GM18511 (cell line): ENCODE measurements at regions not wholly inside any gene's neighbourhood (a gene's known extent, or its start where the extent isn't known, plus 50 kb on each side); places are given as distances from the start of the nearest gene placed in this dataset.

ENCODE experiments used
- ATAC-seq: cut with Tn5 transposase; IDR thresholded peaks from one replicate; pipeline ENCODE4 v1.9.1; 2021; ENCODE audit warnings: mild to moderate bottlenecking, moderate library complexity; ENCODE audit not compliant: unreplicated experiment

DNA sequence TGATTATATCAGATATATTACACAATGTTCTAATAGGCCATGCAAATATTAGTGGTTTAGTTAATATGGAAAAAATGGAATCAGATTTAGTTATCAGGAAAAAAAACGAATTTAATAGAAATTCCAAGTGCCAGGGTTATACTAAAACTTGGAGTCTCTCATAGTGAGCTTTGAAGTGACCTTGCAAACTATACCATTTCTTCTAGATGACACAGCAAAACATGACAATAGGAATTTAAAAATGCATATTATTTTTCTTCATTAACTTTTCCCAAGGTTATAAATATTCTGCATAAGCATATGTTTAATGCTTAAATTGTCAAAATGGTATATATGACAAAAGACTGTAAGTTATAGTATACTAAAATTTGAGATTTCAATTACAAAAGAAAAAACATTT, 250.1 kb upstream of the DCN start:
- ATAC-seq, result no peak

DNA sequence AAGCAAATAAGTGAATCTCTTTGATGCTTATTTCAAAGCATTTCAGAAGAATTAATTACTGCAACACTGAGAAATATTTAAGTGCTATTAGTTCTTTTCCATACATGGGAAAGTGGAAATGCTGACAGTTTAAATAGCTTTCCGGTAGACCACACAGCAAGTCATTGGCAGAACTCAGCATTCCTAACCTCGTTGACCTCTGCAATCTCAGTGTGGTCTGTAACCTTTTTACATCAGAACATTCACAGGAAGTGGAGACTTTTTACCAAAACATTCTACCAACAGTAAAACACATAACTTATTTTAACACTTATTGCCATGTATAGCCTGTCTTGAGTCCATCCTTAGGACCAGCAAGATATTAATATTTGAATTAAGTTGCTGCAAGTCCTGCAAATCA, 249.5 kb upstream of the DCN start:
- ATAC-seq, result no peak

DNA sequence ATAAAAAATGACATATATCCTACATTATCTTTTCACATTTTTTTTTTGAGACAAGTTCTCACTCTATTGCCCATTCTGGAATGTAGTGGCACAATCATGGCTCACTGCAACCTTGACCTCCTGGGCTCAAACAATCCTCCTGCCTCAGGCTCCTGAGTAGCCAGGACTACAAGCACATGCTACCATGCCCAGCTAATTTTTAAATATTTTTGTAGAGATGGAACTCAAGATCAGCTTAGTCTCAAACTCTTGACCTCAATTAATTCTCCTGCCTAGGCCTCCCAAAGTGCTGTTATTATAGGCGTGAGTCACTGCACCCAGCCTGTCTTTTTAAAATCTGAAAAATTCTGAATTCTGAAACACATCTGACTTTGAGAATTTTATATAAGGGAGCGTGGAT, 241.9 kb upstream of the DCN start:
- no peak for ATAC-seq

DNA sequence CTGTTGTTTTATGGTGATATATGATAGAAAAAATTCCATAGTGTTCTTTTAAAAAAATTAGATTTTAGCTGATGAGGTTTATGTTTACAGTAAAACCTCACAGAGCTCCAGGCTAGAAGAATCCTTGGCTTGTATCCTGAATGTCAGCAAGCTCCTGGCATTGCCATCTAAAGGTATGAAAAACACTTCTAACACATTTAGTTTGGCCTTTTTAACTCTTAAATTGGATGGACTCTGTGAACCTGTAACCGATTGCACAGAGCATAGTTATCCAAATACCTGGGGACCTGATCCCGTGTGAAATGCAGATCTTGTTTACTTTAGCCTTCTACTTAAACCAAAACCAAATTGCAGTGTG, 241.1 kb upstream of the DCN start:
- ATAC-seq, result no peak

DNA sequence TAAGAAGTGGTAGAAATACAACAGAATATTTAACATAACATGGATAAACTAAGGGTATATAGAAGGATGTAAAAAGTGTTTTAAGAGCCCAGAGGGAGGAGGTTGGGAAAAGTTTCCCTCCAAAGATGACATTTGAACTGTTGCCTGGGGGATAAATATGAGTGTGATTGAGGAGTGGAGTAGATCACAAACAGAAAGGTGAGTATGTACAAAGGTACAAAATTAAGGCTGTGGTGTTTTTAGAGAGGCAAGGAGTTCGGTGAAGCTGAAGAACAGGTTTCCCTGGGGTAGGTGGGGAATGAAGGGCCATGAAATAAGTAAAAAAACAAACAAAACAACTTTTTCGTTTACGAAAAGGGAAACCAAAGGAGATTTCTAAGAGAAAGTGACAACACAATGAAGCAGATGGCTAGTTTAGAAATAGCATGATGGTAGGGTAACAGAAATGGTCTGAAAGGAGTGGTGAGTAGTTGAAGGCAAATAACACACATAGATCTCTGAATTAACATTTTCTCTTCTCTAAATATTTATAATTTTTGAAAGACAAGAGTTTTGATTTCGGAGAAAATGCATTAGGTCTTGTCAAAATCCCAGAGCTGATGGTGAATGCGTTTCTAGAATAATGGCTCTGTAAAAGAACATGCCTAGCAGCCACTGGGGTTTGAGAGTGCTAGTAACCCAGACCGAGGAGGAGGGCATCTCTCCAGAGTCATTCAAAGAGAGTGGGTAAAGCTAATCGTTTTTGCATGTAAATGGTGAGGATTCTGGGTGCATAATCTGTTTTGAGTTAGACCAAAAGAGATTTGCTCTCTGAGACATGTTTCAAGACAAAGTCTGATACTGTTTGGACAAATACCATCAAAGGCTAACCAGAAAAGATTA, 240.4 kb upstream of the DCN start:
- no peak for ATAC-seq

DNA sequence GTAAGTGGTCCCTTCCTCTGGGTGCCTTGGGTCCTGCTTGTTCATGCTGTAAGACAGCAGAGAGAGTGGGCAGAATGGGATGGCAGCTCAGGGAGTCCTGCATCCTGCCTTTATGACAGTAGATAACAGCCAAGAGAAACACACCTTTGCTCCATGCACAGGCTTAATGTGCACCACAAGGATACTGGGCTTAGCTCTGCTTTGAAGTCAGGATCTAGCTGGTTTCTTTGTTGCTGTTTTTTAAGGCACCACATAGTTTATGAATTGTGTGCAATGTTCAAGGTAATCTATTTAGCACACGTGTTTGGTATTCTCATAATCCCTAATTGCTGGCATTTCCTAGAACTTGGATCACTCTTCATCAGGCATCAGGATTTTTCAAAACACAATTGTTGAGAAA, 239.5 kb upstream of the DCN start:
- no peak for ATAC-seq

DNA sequence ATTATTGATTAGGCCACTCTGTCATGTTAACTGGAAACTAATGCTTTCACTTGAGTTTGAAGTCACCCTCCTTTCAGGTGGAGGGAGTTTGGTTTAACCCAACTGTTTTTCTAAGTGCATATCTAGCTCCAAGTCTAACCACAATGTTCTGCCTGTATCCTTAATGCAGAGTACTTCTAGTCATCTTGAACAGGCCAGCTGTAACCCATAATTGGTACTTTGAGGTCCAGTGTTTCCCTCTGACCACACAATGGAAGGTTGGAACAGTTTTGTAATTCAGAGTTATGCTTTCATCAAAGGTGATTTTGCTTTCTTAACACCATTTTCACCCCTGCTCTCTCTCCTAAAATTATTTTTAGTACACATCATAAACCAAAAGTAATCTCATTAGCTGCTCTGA, 237.2 kb upstream of the DCN start:
- no peak for ATAC-seq

DNA sequence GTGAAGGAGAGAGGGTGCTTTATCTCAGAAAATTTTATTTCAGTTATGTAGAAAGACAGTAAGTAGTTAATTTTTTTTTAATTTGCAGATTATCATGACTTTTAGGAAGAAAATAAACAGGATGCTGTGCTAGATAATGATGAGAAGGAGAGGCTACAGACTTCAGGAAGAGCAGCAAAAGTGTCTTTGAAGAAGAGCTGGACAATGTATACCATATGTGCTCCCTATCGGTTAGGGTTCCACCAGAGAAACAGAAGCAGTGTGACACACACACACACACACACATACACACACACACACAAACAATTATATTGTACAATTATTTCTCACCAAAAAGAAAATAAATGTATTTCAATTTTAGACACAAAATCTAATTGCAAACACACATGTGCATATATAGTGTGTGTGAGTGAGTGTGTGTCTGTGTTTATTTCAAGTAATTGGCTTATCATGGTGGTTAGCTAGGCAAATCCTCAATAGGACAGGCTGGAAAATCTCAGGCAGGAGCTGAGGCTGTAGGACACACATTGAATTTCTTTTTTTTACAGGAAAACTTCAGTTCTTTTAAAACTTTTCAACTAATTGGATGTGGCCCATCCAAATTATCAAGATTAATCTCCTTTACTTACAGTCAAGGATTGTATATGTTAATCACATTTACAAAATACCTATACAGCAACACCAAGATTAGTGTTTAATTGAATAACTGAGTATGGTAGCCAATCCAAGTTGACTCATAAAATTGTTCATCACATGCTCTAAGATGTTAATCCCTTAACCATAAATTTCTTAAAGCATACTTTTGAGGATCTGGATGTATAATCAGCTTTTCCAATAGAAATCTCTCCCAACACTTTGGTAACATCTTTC, 235.8 kb upstream of the DCN start:
- no peak for ATAC-seq

DNA sequence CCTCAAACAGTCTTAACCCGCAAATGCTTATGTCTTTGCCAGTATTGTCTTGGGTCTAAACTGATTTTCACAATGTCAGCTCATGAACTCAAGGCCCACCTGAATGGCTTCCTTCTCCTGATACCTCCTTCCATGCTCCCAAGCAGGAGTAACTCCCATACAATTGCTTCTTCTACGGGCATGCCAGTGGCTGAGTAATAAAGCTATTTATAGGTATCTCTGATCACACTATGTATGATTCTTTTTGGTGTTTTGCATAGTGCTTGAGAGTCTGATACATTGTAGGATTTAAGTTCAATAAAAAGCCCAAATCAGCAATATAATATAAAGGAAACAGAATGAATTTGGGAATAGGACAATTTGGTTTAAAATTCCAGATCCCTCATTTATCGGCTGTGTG, 235.0 kb upstream of the DCN start:
- ATAC-seq, result no peak

DNA sequence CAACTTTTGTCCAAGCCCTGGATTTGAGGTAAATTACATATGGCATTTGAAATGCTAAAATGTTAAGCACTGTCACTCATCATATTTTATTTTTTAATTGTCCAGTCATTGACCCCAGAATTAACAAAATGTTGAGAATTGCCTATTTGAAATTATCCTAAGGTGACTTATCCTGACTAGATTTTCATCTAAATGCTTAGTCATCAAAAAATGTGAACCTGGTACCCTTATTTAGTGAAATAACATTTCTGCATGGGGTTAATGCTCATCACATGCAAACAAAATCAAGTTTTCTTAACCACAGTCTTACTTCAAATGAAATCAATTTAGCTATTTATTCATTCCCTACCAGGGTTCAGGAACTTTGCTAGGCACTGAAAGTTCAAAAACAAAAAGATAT, 232.0 kb upstream of the DCN start:
- ATAC-seq, result no peak

DNA sequence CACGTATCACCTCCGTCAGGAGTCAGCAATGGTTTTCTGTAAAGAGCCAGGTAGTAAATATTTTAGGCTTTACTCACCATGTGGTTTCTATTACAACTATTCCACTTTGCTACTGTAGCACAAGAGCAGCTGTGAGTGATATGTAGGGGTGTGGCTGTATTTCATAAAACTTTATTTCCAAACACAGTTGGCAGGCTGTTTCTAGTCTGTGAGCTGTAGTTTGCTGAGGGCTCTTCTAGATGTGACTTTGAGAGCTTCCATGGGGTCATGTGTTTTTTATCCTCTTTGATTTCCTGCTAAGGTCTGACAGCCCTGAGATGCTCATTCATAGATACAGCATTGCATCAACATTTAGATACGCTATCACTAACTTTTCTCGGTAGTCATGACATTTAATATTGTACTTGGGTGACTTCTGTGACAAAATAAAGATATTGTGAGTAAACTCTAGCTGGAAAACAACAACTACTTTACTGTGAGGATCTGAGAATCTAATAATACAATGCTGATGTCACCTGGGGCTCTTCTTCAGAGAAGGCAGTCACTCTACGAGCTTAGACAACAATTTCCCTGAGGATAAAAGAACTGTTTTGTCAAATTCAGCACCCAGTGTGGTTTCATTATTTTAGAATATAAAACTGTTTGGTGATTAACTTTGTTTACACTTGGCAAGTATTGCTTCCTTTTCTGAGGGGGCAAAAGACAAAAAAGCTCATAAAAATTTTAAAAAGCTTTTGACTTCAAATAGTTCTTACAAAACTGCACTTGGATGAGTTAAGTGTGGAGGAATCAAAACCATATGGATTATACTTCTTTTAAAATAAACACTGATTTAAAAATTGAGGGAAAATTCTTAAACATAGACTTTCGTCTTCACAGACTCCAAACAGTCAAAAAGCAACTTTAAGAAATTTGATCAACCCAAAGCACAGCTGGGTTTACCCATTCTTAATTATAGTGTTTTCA, 231.2 kb upstream of the DCN start:
- no peak for ATAC-seq

DNA sequence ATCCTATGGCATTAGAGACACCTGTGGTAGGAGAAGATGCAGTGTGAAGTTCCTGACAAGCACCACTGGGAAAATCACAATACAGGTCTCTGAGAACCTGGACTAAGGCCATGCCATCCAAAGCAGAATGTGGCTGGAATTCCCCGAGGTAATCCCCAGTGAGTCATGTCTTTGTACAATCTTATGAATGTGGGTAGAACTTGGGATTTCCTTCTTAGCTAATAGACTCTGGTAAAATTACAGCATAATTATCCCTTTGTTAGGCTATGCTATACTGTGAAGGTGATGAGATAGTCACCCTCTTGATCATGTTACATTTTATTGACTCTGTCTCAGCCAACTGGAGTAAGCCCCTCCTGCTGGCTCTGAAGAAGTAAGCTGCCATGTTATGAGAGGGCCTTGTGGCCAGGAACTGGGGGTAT, 224.3 kb upstream of the DCN start:
- peak; percentile 59 for ATAC-seq

DNA sequence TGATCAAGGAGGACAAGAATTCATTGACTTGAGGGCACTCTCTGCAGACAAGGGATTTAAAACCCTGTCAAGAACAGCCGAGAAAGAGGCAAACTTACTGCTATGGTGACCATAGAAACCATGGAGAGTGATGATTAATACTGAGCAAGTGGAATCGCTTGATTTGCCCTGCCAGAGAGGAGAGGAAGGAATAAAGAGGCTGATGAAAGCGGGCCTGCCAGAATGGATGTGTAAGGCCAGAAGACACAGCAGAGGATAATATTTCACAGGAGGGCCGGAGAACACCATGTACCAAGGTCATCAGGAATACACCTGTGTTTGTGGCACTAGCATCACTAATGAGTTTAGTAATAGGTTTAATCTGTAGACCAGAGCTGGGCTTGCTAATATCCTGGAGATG, 221.8 kb upstream of the DCN start:
- no peak for ATAC-seq

DNA sequence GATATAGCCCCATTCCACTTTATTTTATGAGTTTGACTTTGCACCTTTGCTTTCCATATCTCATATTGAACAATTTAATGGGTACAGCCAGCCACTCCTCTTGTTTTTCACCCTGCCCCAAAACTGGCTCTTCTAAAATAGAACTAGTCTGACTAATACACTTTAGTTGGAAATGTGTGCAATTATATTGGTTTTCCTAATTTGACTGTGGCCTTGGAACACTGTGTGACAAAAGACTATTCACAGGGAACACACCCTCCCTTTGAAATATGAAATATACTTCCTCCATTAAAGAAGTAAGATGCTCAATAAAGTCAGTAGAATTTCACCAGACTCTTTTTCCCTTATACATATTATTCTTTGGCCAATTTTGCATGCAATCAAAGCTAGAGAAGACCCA, 218.6 kb upstream of the DCN start:
- ATAC-seq, result no peak

DNA sequence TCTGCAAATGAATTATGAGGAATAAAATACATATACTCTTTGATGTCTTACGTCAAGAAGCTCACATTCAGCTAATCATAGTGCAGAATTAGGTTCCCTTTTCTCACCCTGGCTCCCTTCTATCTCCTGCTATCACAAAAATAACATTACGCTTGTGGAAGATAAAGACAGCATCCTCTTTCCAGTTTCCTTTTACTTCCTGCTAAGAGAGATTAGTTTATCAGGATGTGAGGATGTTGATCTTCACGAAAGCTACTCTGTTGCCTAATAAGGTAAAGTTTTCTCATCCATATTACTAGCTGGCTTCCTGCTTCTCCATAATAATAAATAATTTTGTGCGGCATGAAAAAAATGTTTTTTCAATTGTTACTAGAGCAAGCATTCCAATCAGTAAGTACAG, 217.7 kb upstream of the DCN start:
- no peak for ATAC-seq

DNA sequence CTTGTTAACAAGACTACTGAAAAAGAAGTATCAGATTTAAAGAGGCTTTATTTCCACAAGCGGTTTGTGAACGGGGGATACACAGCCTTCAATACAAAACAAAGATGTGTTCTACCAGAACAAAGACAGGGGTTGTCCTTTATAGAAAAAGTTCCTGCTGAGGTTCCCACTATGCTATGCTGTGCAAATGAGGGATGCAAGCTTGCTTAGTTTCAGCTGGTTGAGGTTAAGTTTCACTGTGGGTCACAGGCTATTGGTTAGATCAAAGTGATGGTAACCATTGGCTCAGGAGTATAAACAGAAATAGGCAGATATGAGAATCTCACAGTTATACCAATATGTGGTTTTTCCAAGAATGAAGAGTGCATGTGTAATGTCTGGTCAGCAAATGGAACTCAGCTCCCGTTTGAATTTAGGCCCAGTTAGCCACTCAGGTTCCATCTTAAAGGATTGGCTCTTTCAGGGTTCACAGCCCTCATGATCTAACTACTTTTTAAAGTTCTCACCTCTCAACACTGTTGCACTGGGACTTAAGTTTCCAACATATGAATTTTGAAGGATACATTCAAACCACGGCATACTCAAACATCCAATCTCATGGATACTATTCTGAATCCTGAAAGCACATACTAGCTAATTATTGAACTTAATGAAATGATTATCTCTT, 215.4 kb upstream of the DCN start:
- ATAC-seq, result no peak

DNA sequence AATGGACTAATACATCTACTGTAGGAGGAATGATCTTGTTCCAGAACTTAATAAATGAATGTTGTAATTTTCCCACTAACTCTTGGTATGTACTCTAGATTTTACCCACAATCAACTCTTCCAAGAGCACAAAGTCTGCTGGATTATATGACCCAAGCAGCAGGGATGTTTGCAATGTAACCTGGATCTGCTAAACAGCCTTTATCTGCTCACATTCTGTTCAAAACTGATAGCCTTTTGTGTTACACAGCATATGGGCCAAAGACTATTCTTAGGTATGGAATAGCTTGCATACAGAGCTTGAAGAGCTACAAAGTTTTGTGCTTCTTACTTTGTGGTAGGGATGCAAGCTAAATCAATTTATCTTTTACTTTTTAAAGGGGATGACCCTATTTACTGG, 213.7 kb upstream of the DCN start:
- ATAC-seq, result no peak

DNA sequence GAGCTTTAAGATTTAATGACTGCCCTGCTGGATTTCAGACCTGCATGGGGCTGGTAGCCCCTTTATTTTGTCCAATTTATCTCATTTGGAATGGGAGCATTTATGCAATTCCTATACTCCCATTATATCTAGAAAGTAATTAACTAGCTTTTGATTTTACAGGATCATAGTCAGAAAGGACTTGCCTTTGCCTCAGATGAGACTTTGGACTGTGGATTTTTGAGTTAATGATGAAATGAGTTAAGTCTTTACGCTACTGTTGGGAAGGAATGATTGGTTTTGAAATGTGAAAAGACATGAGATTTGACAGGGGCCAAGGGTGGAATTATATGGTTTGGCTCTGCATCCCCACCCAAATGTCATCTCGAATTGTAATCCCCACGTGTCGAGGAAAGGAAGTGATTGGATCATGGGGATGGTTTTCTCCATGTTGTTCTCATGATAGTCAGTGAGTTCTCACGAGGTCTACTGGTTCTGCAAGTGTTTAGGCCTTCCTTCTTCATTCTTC, 213.1 kb upstream of the DCN start:
- no peak for ATAC-seq

DNA sequence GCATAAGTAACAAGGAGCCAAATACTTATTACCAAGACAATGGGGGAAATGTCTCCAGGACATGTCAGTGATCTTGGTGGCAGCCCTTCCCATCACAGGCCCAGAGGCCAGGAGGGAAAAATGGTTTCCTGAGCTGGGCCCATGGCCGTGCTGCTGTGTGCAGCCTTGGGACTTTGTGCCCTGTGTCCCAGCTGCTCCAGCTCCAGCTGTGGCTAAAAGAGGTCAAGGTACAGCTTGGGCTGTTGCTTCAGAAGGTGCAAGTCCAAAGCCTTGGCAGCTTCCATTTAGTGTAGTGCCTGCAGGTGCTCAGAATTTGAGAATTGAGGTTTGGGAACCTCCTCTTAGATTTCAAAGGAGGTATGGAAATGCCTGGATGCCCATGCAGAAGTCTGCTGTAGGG, 212.3 kb upstream of the DCN start:
- no peak for ATAC-seq

DNA sequence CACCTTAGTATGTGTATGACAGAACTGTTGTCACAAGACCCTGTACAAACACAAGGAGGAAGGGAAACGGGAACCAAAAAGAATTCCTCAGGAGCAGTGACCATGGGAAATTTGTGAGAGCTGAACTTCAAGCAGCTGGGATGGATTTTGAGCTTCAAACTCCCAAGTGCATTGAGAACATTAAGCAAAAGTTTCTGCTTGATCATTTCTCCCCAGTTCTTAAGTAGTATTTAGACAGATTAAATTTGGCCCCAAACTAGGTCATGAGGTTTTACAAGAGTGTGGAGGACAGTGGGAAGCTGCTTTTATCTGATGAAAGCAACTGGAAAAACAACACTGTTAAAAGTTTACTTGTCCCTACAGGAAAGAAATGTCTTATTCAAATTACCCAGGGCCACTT, 206.0 kb upstream of the DCN start:
- ATAC-seq, result no peak
